GM12872 (cell line): ENCODE measurements at regions not wholly inside any gene's neighbourhood (a gene's known extent, or its start where the extent isn't known, plus 50 kb on each side); places are given as distances from the start of the nearest gene placed in this dataset.

Experiments
- TF ChIP-seq, protein P1 (sequence below): IDR thresholded peaks from 3 replicates; pipeline ENCODE4 v1.5.1; 2011; ENCODE audit warnings: low read depth, mild to moderate bottlenecking, low read length, moderate library complexity; ENCODE audit not compliant: insufficient read depth

DNA sequence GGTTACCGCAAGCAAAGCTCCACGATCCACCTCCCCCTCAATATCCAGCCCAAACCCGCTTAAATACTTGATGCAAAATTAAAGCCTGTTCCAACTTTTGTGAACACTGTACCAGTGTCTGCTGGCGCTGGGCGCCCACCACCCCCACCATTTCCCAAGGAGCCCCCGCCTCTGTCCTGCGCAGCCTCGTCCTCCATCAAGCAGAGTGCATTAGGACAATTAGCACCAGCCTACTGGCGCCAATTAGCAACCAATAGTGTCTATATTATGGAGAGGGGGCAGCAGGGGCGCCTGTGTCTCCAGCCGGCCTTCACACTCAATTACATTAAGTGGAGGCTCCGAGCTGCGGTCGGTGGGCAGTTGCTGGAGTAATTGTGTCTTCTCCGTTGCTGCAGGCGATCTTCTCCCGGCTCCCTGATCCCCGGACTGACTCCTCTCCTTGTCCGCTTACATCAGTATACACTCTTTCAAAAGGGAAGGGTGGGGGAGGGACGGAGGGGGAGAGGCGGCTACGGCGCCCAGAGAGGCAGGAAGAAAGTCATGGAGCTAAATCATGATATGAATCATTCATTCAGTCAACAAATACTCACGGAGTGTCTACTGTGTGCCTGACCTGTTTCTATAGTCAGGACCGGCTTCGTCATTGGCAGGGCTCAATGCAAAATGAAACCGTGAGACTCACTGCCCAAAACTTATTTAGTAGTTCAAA lies 707.3 kb downstream of the MED13L start:
- TF ChIP-seq, protein P1, sequence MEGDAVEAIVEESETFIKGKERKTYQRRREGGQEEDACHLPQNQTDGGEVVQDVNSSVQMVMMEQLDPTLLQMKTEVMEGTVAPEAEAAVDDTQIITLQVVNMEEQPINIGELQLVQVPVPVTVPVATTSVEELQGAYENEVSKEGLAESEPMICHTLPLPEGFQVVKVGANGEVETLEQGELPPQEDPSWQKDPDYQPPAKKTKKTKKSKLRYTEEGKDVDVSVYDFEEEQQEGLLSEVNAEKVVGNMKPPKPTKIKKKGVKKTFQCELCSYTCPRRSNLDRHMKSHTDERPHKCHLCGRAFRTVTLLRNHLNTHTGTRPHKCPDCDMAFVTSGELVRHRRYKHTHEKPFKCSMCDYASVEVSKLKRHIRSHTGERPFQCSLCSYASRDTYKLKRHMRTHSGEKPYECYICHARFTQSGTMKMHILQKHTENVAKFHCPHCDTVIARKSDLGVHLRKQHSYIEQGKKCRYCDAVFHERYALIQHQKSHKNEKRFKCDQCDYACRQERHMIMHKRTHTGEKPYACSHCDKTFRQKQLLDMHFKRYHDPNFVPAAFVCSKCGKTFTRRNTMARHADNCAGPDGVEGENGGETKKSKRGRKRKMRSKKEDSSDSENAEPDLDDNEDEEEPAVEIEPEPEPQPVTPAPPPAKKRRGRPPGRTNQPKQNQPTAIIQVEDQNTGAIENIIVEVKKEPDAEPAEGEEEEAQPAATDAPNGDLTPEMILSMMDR, result no peak

DNA sequence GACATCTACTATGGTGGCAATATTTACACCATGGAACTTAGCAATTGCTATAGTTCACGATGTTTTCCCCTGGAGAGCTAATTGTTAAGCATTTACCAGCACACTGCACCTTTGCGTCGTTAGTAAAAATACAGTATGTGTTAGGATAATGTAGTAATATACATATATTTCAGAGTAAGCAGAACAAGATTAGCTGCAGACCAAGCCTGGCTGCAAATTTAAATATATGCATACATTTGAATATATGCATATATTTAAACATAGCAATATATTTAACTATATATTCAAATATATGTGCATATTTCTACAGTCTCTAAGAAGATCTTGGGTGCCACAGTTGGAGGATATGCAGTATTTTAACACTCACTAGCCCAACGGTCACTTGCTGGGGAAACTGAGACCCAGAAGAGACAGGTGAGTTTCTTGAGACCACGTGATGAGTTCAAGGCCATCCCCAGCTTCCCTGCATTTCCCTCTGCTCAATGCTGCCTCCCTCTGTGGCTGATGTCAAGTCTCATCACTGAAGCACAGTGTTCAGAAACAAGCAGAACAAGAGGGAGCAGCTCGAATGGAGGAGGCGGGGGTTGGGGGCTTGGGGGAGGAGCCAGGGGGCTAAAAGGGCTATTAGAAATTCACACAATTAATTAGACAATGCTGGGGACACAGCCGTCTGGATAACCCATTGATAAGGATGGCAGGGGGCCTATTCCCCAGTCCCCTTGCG lies 708.0 kb downstream of the MED13L start:
- TF ChIP-seq, protein P1, result no peak

DNA sequence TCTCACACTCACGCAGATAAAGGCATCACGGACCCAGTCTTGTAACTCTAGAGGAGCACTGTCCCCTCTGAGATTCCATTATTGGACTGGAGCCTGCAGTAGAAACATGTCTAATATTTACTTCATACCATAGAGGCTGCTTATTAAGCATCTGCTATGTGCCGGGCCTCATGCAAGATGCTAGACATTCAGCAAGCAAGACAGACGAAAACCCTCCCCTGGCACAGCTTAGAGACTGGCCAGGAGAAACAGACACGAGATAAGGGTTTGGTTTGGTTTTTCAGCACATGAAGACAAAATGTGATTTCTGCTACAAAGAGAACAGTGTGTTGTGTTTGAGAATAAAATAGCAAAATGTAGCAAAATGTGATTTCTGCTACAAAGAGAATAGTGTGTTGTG lies 719.2 kb downstream of the MED13L start:
- TF ChIP-seq, protein P1, result no peak

DNA sequence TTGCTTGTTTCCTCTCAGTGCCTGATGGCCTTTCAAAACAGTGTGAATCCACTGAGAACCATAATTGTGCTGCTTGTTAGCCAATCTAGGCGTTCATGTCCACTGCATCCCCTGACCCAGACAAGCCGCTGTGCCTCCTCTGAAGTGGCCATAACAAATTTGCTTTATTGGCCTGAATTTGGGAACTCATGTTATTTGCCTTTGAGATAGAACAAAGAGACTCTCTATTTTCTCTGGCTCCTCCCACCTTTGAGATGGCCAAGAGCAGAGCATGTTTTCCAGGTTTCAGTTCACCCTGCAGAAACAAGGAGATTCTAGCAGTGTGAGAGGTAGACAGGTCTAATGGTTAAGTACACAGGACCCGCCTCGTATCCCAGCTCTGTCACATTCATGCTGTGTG lies 723.9 kb downstream of the MED13L start:
- TF ChIP-seq, protein P1, result no peak

DNA sequence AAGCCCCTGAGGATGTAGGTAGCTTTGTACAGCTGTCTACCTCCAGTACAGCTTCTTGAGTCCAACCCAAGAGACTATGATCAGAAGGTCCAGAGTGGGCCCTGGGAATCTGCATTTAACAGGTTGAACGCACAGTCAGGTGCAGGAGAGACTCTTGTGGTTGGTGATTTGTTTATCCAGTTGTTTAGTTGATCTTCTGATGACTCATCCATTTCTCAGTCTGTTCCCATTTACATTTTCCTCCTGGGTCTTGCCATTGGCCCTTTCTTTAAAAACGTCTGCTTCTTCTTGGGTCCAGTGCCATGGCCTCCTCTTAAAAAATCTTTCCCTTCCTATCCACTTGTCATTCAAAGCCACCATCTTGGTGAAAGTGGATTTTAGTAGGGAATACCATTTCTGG lies 734.2 kb downstream of the MED13L start:
- TF ChIP-seq, protein P1, result no peak

DNA sequence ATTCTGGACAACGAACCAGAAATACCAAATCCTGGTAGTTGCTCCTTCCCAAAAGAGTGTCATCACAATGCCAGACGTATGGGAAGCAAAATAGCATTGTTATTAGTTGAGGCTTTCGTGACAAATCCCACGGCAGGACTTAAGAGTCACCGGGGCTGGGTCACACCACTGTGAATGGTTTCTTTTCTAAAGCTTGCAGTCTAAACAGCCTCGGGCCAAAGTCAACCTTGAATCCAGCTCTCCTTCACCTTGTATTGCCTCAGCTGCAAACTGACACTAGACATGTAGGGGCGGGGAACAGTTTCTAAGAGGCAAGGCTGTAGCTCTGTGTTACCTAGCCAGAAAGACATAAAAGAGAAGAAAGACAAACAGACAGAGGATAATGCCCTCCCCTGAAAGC lies 734.8 kb downstream of the MED13L start:
- TF ChIP-seq, protein P1, result no peak

DNA sequence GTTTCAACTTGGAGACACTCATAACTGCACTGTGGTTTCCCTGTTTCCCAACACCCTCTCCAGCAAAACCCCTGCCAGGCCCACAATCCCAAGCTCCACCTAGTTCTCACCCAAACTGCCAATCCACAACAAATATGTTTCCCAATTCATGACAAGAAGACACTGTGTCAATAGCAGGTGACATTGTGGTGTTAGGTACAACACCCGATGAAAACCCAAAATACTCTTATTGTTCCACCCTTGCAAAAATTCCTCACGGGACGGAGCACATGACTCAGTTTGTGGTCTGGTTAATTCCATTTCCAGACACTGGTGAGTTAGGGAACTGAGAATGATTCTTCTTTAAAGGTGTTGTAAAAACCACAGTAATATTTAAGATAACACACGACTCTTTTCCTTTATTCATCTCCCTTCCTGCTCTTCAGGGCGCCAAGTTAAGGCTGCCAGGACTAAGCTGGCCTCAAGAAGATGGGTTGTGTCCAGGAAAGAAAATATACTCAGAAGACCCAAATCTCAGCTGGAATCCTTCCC lies 735.5 kb downstream of the MED13L start:
- TF ChIP-seq, protein P1, result no peak
